ENCODE measurements at regions not wholly inside any gene's neighbourhood (a gene's known extent, or its start where the extent isn't known, plus 50 kb on each side); places are given as distances from the start of the nearest gene placed in this dataset.
"Not testable (repeated sequence)": the region's sequence is repeated elsewhere in the genome, so short reads cannot be mapped to it uniquely, and the experiment has no call there.

GRCh38 chr1:193438771-193439170 is 252.4 kb upstream of the B3GALT2 start:
- DNase-seq (ENCODE audit: low spot score), result no peak

- no peak for DNase-seq (ENCODE audit: low spot score)
Measured at GRCh38 chr1:193438312-193438711, 251.9 kb upstream of the B3GALT2 start.

- no peak for DNase-seq (ENCODE audit: low spot score)
Measured at GRCh38 chr1:193437785-193438184, 251.4 kb upstream of the B3GALT2 start.

- DNase-seq (ENCODE audit: low spot score), result not testable (repeated sequence)
Measured at GRCh38 chr1:193437333-193437732, 250.9 kb upstream of the B3GALT2 start.

GRCh38 chr1:193435781-193436180 is 249.4 kb upstream of the B3GALT2 start:
- DNase-seq (ENCODE audit: low spot score), result no peak

- no peak for DNase-seq (ENCODE audit: low spot score)
Measured at GRCh38 chr1:193434319-193434718, 247.9 kb upstream of the B3GALT2 start.

GRCh38 chr1:193433599-193433998 is 247.2 kb upstream of the B3GALT2 start:
- no peak for DNase-seq (ENCODE audit: low spot score)

GRCh38 chr1:193432979-193433587 is 246.7 kb upstream of the B3GALT2 start:
- DNase-seq (ENCODE audit: low spot score), result no peak

- DNase-seq (ENCODE audit: low spot score), result no peak
Measured at GRCh38 chr1:193431265-193431977, 245.0 kb upstream of the B3GALT2 start.

- no peak for DNase-seq (ENCODE audit: low spot score)
Measured at GRCh38 chr1:193427524-193427923, 241.1 kb upstream of the B3GALT2 start.

- DNase-seq (ENCODE audit: low spot score), result no peak
Measured at GRCh38 chr1:193426061-193426460, 239.6 kb upstream of the B3GALT2 start.

GRCh38 chr1:193421487-193421886 is 235.1 kb upstream of the B3GALT2 start:
- no peak for DNase-seq (ENCODE audit: low spot score)

GRCh38 chr1:193419295-193419694 is 232.9 kb upstream of the B3GALT2 start:
- no peak for DNase-seq (ENCODE audit: low spot score)

GRCh38 chr1:193418745-193419058 is 232.3 kb upstream of the B3GALT2 start:
- DNase-seq (ENCODE audit: low spot score), result no peak

GRCh38 chr1:193417945-193418744 is 231.7 kb upstream of the B3GALT2 start:
- DNase-seq (ENCODE audit: low spot score), result no peak

- DNase-seq (ENCODE audit: low spot score), result no peak
Measured at GRCh38 chr1:193417403-193417802, 231.0 kb upstream of the B3GALT2 start.

- no peak for DNase-seq (ENCODE audit: low spot score)
Measured at GRCh38 chr1:193416226-193417024, 230.0 kb upstream of the B3GALT2 start.

GRCh38 chr1:193415256-193415655 is 228.8 kb upstream of the B3GALT2 start:
- DNase-seq (ENCODE audit: low spot score), result no peak

- no peak for DNase-seq (ENCODE audit: low spot score)
Measured at GRCh38 chr1:193413376-193413775, 227.0 kb upstream of the B3GALT2 start.

- no peak for DNase-seq (ENCODE audit: low spot score)
Measured at GRCh38 chr1:193412748-193413147, 226.3 kb upstream of the B3GALT2 start.

GRCh38 chr1:193411714-193412113 is 225.3 kb upstream of the B3GALT2 start:
- DNase-seq (ENCODE audit: low spot score), result no peak

GRCh38 chr1:193411215-193411614 is 224.8 kb upstream of the B3GALT2 start:
- DNase-seq (ENCODE audit: low spot score), result no peak

All from D341Med (cell line).